ENCODE measurements at regions not wholly inside any gene's neighbourhood (a gene's known extent, or its start where the extent isn't known, plus 50 kb on each side); places are given as distances from the start of the nearest gene placed in this dataset.

DNA sequence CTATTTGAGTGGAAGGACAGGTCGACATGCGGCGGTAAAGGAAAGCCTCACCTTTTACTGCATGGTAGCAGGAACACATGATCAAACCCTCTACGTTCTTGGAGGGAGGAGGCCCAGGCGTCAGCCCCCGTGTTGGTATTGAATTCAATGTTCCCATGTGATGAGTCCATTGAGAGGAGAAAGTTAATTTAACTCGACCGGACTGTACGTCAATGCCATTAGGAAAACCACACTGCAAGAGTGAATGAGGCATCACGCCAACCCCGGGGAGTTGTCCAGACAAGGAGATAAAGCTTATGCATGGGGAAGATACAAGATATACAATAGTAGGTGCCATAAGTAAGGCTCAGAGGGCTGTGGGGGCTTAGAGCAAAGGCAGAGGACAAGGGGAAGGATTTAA, 213.9 kb upstream of the ECI2 start:
- no peak overlapping the region for H3K27ac ChIP-seq (ENCODE audit: low read length)
- no peaks in the 10 kb centered on the region for H3K9me3 ChIP-seq (ENCODE audit: low read length)
- H3K79me2 ChIP-seq (ENCODE audit: low read length): no peaks in the 10 kb centered on the region
- H4K20me1 ChIP-seq (ENCODE audit: insufficient read depth, low read depth, low read length): no peaks in the 10 kb centered on the region
- no peak overlapping the region for H3K4me2 ChIP-seq (ENCODE audit: low read depth, low read length, poor library complexity, severe bottlenecking)
- H3K4me1 ChIP-seq (ENCODE audit: low read length): no peaks in the 10 kb centered on the region
- no peak overlapping the region for H2AFZ ChIP-seq (ENCODE audit: low read length)
- H3K9ac ChIP-seq (ENCODE audit: low read length): no peak overlapping the region
- no peak for DNase-seq
- H3K4me3 ChIP-seq (ENCODE audit: low read length): no peak overlapping the region
- H3K9me2 ChIP-seq (replicated peaks; ENCODE audit: insufficient read depth, low read length): no peaks in the 10 kb centered on the region
- no peaks in the 10 kb centered on the region for H3K36me3 ChIP-seq (ENCODE audit: insufficient read depth, low read length)
- H3K27me3 ChIP-seq (ENCODE audit: low read length): no peaks in the 10 kb centered on the region

GRCh38 chr6:4348462-4349112, 213.2 kb upstream of the ECI2 start:
- Histone ChIP-seq H3K27ac (ENCODE audit: low read length) (no peak overlapping the region), H3K36me3 (ENCODE audit: insufficient read depth, low read length) (no peaks in the 10 kb centered on the region), H3K4me2 (ENCODE audit: low read depth, low read length, poor library complexity, severe bottlenecking) (no peak overlapping the region), H4K20me1 (ENCODE audit: insufficient read depth, low read depth, low read length) (no peaks in the 10 kb centered on the region), H2AFZ (ENCODE audit: low read length) (no peak overlapping the region), H3K27me3 (ENCODE audit: low read length) (no peaks in the 10 kb centered on the region), H3K9me3 (ENCODE audit: low read length) (no peaks in the 10 kb centered on the region), H3K9me2 (replicated peaks; ENCODE audit: insufficient read depth, low read length) (no peaks in the 10 kb centered on the region), H3K79me2 (ENCODE audit: low read length) (no peaks in the 10 kb centered on the region), H3K9ac (ENCODE audit: low read length) (no peak overlapping the region), H3K4me3 (ENCODE audit: low read length) (no peak overlapping the region), H3K4me1 (ENCODE audit: low read length) (no peaks in the 10 kb centered on the region)
- DNase-seq: no peak

GRCh38 chr6:4347877-4348276, 212.5 kb upstream of the ECI2 start:
- Histone ChIP-seq H3K4me1 (ENCODE audit: low read length) (no peaks in the 10 kb centered on the region), H3K36me3 (ENCODE audit: insufficient read depth, low read length) (no peaks in the 10 kb centered on the region), H3K9me2 (replicated peaks; ENCODE audit: insufficient read depth, low read length) (no peaks in the 10 kb centered on the region), H3K9ac (ENCODE audit: low read length) (no peak overlapping the region), H3K79me2 (ENCODE audit: low read length) (no peaks in the 10 kb centered on the region), H2AFZ (ENCODE audit: low read length) (no peak overlapping the region), H3K9me3 (ENCODE audit: low read length) (no peaks in the 10 kb centered on the region), H4K20me1 (ENCODE audit: insufficient read depth, low read depth, low read length) (no peaks in the 10 kb centered on the region), H3K27ac (ENCODE audit: low read length) (no peak overlapping the region), H3K4me2 (ENCODE audit: low read depth, low read length, poor library complexity, severe bottlenecking) (no peak overlapping the region), H3K27me3 (ENCODE audit: low read length) (no peaks in the 10 kb centered on the region), H3K4me3 (ENCODE audit: low read length) (no peak overlapping the region)
- DNase-seq: no peak

DNA sequence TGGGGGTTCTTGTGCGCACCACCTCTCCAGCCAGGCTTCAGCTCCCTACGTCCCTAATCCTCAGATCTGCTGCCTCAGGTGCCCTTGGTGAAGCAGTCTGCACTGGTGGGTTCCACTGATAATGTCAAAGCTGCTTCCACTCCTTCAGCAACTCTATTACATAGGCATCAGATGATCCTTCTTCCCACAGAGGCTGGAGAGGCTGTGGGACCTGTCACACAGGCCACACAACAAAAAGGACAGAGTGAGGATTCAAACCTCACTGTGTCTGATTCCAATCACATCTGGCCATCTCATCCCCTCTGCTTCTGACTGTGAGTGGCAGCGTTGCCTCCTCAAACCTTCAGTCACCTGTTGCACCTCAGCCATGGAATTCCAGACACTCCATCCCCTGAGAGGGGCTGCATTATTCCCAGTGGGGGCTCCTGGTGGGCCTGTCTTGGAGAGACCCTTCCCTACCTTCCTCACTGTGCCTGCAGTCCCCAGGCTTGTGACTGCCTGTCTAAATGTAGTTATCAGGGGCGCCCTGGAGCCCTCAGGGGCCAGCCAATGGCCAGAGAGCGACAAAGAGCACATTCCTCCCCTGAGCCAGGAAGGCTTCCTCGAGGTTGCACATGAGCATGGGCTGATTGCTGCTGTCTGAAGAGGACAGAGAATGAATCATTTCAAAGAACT, 211.4 kb upstream of the ECI2 start:
- Histone ChIP-seq H3K36me3 (ENCODE audit: insufficient read depth, low read length) (no peaks in the 10 kb centered on the region), H3K4me2 (ENCODE audit: low read depth, low read length, poor library complexity, severe bottlenecking) (no peak overlapping the region), H3K27ac (ENCODE audit: low read length) (no peak overlapping the region), H3K27me3 (ENCODE audit: low read length) (no peaks in the 10 kb centered on the region), H3K9me3 (ENCODE audit: low read length) (no peaks in the 10 kb centered on the region), H2AFZ (ENCODE audit: low read length) (no peak overlapping the region), H3K79me2 (ENCODE audit: low read length) (no peaks in the 10 kb centered on the region), H3K9me2 (replicated peaks; ENCODE audit: insufficient read depth, low read length) (no peaks in the 10 kb centered on the region), H4K20me1 (ENCODE audit: insufficient read depth, low read depth, low read length) (no peaks in the 10 kb centered on the region), H3K4me1 (ENCODE audit: low read length) (no peaks in the 10 kb centered on the region), H3K9ac (ENCODE audit: low read length) (no peak overlapping the region), H3K4me3 (ENCODE audit: low read length) (no peak overlapping the region)
- no peak for DNase-seq

GRCh38 chr6:4345543-4345942, 210.2 kb upstream of the ECI2 start:
- DNase-seq: no peak
- H3K9ac ChIP-seq (ENCODE audit: low read length): no peak overlapping the region
- H3K79me2 ChIP-seq (ENCODE audit: low read length): no peaks in the 10 kb centered on the region
- no peak overlapping the region for H3K4me2 ChIP-seq (ENCODE audit: low read depth, low read length, poor library complexity, severe bottlenecking)
- H3K27ac ChIP-seq (ENCODE audit: low read length): no peak overlapping the region
- no peaks in the 10 kb centered on the region for H3K9me2 ChIP-seq (replicated peaks; ENCODE audit: insufficient read depth, low read length)
- H3K9me3 ChIP-seq (ENCODE audit: low read length): no peaks in the 10 kb centered on the region
- H3K4me1 ChIP-seq (ENCODE audit: low read length): no peaks in the 10 kb centered on the region
- no peak overlapping the region for H3K4me3 ChIP-seq (ENCODE audit: low read length)
- H4K20me1 ChIP-seq (ENCODE audit: insufficient read depth, low read depth, low read length): no peaks in the 10 kb centered on the region
- H3K36me3 ChIP-seq (ENCODE audit: insufficient read depth, low read length): no peaks in the 10 kb centered on the region
- H3K27me3 ChIP-seq (ENCODE audit: low read length): 0 out of 2 replicates have a peak, but pooled peaks cover 3% of the 10 kb centered on the region
- H2AFZ ChIP-seq (ENCODE audit: low read length): no peak overlapping the region

DNA sequence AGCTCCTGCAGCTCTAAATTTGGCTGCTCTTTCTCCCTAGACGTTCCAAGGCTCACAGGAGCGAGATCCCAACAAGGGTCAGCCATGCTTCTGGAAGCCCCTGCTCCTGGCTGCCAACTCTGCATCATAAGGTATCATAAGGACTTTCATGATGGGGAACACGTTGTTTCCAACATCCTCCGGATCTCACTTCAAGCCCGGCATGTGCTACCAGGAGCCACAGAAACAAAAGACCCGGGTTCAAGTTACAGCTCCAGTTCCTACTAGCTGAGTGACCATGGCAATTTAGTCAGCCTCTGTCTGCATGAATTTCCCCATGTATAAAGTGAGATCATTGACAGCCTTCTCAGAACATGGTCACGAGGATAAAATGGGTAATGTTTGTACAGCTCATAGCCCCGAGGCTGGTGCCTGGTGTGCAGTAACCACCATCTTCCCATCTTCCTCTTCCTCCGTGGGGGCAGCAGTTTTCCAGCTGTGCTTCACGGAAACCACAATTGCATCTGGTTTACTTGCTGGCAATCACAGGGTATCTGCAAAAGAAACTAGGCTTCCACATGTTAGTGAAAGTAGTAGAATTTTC, 209.0 kb upstream of the ECI2 start:
- H3K36me3 ChIP-seq (ENCODE audit: insufficient read depth, low read length): no peaks in the 10 kb centered on the region
- no peaks in the 10 kb centered on the region for H4K20me1 ChIP-seq (ENCODE audit: insufficient read depth, low read depth, low read length)
- no peaks in the 10 kb centered on the region for H3K79me2 ChIP-seq (ENCODE audit: low read length)
- H3K9me2 ChIP-seq (replicated peaks; ENCODE audit: insufficient read depth, low read length): no peaks in the 10 kb centered on the region
- 0 out of 2 replicates have a peak, but pooled peaks cover 3% of the 10 kb centered on the region for H3K27me3 ChIP-seq (ENCODE audit: low read length)
- H3K4me2 ChIP-seq (ENCODE audit: low read depth, low read length, poor library complexity, severe bottlenecking): no peak overlapping the region
- no peaks in the 10 kb centered on the region for H3K4me1 ChIP-seq (ENCODE audit: low read length)
- H3K4me3 ChIP-seq (ENCODE audit: low read length): no peak overlapping the region
- H3K9me3 ChIP-seq (ENCODE audit: low read length): no peaks in the 10 kb centered on the region
- H3K9ac ChIP-seq (ENCODE audit: low read length): no peak overlapping the region
- DNase-seq: no peak
- no peak overlapping the region for H2AFZ ChIP-seq (ENCODE audit: low read length)
- H3K27ac ChIP-seq (ENCODE audit: low read length): no peak overlapping the region

GRCh38 chr6:4342407-4343137, 207.2 kb upstream of the ECI2 start:
- H3K79me2 ChIP-seq (ENCODE audit: low read length): no peaks in the 10 kb centered on the region
- H3K4me2 ChIP-seq (ENCODE audit: low read depth, low read length, poor library complexity, severe bottlenecking): no peak overlapping the region
- no peaks in the 10 kb centered on the region for H3K36me3 ChIP-seq (ENCODE audit: insufficient read depth, low read length)
- H3K27me3 ChIP-seq (ENCODE audit: low read length): 0 out of 2 replicates have a peak, but pooled peaks cover 3% of the 10 kb centered on the region
- no peaks in the 10 kb centered on the region for H3K4me1 ChIP-seq (ENCODE audit: low read length)
- no peaks in the 10 kb centered on the region for H3K9me2 ChIP-seq (replicated peaks; ENCODE audit: insufficient read depth, low read length)
- no peaks in the 10 kb centered on the region for H3K9me3 ChIP-seq (ENCODE audit: low read length)
- H2AFZ ChIP-seq (ENCODE audit: low read length): no peak overlapping the region
- no peaks in the 10 kb centered on the region for H4K20me1 ChIP-seq (ENCODE audit: insufficient read depth, low read depth, low read length)
- DNase-seq: no peak
- H3K4me3 ChIP-seq (ENCODE audit: low read length): no peak overlapping the region
- no peak overlapping the region for H3K9ac ChIP-seq (ENCODE audit: low read length)
- no peak overlapping the region for H3K27ac ChIP-seq (ENCODE audit: low read length)
